Body of pancreas (tissue), 4 donors: ENCODE measurements at regions not wholly inside any gene's neighbourhood (a gene's known extent, or its start where the extent isn't known, plus 50 kb on each side); places are given as distances from the start of the nearest gene placed in this dataset.
"Not testable (repeated sequence)": the region's sequence is repeated elsewhere in the genome, so short reads cannot be mapped to it uniquely, and the experiment has no call there.

ENCODE experiments used
- ATAC-seq: fragments of 150-250 bp; one replicate; pipeline ENCODE4 v1.9.1; 2016
- DNase-seq, 4 donors: peaks; one replicate each; pipeline ENCODE4 v3.0.0-alpha.2; 2019
- H3K27ac ChIP-seq, 4 donors: fragments of 200-600 bp; sonication (generic); 1 replicate in 3 of 4; 2 replicates in 1 of 4; pipeline versions ENCODE4 v1.5.1 to v1.6.1; 2016 to 2019; ENCODE audit warnings: mild to moderate bottlenecking in 1 of 4, mixed read lengths in 1 of 4, moderate library complexity in 1 of 4
- H3K27me3 ChIP-seq, 2 donors: fragments of 200-600 bp; sonication (generic); one replicate each; pipeline ENCODE4 v1.6.0; 2016; ENCODE audit warnings: mild to moderate bottlenecking in 1 of 2
- H3K36me3 ChIP-seq, 2 donors: fragments of 200-600 bp; sonication (generic); replicated peaks in 1 of 2; 2 replicates each; pipeline ENCODE4 v1.5.1; 2016; ENCODE audit warnings: low read depth in 2 of 2; ENCODE audit not compliant: insufficient read depth in 1 of 2
- H3K4me1 ChIP-seq: fragments of 200-600 bp; sonication (generic); one replicate; pipeline ENCODE4 v1.6.0; 2016
- H3K4me3 ChIP-seq, 2 donors: fragments of 200-600 bp; sonication (generic); 1 replicate in 1 of 2; 2 replicates in 1 of 2; pipeline ENCODE4 v1.5.1; 2016 to 2019
- H3K9me3 ChIP-seq, 3 donors: fragments of 200-600 bp; sonication (generic); 1 replicate in 2 of 3; 2 replicates in 1 of 3; pipeline ENCODE4 v1.5.1; 2016
- CTCF ChIP-seq, 7 experiments: fragments of 450-650 bp in 4 of 7; fragments of 200-600 bp in 3 of 7; sonication (generic) in 3 of 7; IDR thresholded peaks; one replicate each; pipeline ENCODE4 v1.5.1; 2016 to 2019; ENCODE audit warnings: antibody characterized with exemption in 7 of 7
- POLR2A ChIP-seq, 3 donors: fragments of 450-650 bp; IDR thresholded peaks; one replicate each; pipeline ENCODE4 v1.6.1; 2016; ENCODE audit warnings: antibody characterized with exemption in 3 of 3, mild to moderate bottlenecking in 2 of 3
- WGBS, 2 donors: methylation state at CpG; one replicate each; pipeline ENCODE4 v1.1.5; 2017; 5-methylcytosine and 5-hydroxymethylcytosine counted together
- intact Hi-C: fragments of 100-400 bp; cut with DNase I; formaldehyde crosslinking; loops from one replicate; pipeline ENCODE4 v1.15.1; 2023

GRCh38 chr22:41038732-41039131 is 53.7 kb upstream of the EP300 start:
- no peak for ATAC-seq
- no peaks in the 10 kb centered on the region for H3K36me3 ChIP-seq
- intact Hi-C loops: no loop called here
- no peaks in the 10 kb centered on the region for H3K9me3 ChIP-seq
- H3K27ac ChIP-seq: no peak overlapping the region
- H3K4me1 ChIP-seq: no peaks in the 10 kb centered on the region
- no peak for TF ChIP-seq CTCF (IDR thresholded peaks at IDR 0.05)
- TF ChIP-seq POLR2A (IDR thresholded peaks at IDR 0.05): no peak
- no peaks in the 10 kb centered on the region for H3K27me3 ChIP-seq
- no peak overlapping the region for H3K4me3 ChIP-seq
- 49 to 61% methylated on average over 4 of the region's 4 CpGs for WGBS, 2 donors
- no peak for DNase-seq

GRCh38 chr22:41039641-41040040 is 52.8 kb upstream of the EP300 start:
- DNase-seq, H3K4me1 ChIP-seq, H3K9me3 ChIP-seq, H3K27me3 ChIP-seq, H3K36me3 ChIP-seq, H3K27ac ChIP-seq, ATAC-seq, intact Hi-C loops, H3K4me3 ChIP-seq: not testable (repeated sequence)
- WGBS, 2 donors: 86 to 90% methylated on average over 9 of the region's 9 CpGs

GRCh38 chr22:41040483-41040882 is 51.9 kb upstream of the EP300 start:
- WGBS, 2 donors: 61 to 80% methylated on average over 1 of the region's 1 CpG
- intact Hi-C loops: no loop called here

GRCh38 chr22:41041532-41041931 is 50.9 kb upstream of the EP300 start:
- 82 to 87% methylated on average over 5 of the region's 5 CpGs for WGBS, 2 donors
- intact Hi-C loops: no loop called here
- no peaks in the 10 kb centered on the region for H3K27me3 ChIP-seq
- no peak overlapping the region for H3K27ac ChIP-seq
- no peaks in the 10 kb centered on the region for H3K36me3 ChIP-seq
- no peak for ATAC-seq
- no peaks in the 10 kb centered on the region for H3K4me1 ChIP-seq
- H3K4me3 ChIP-seq: no peak overlapping the region
- H3K9me3 ChIP-seq: no peaks in the 10 kb centered on the region
- TF ChIP-seq CTCF (IDR thresholded peaks at IDR 0.05): no peak
- TF ChIP-seq POLR2A (IDR thresholded peaks at IDR 0.05): no peak
- no peak for DNase-seq

More at GRCh38 chr22:41040483-41040882, 51.9 kb upstream of the EP300 start:
- Histone ChIP-seq H3K4me3 (no peak overlapping the region), H3K36me3 (no peaks in the 10 kb centered on the region), H3K4me1 (no peaks in the 10 kb centered on the region), H3K27me3 (no peaks in the 10 kb centered on the region), H3K9me3 (no peaks in the 10 kb centered on the region), H3K27ac (no peak overlapping the region)
- DNase-seq (no peak), ATAC-seq (no peak)
- TF ChIP-seq POLR2A (IDR thresholded peaks at IDR 0.05) (no peak), CTCF (IDR thresholded peaks at IDR 0.05) (no peak)
